Left ventricle myocardium superior (tissue), 1 donor: ENCODE measurements at regions not wholly inside any gene's neighbourhood (a gene's known extent, or its start where the extent isn't known, plus 50 kb on each side); places are given as distances from the start of the nearest gene placed in this dataset.

Experiments
- ATAC-seq: fragments of 200-7000 bp; cut with Tn5 transposase; one replicate; pipeline ENCODE4 v1.9.1; 2020; ENCODE audit warnings: mild to moderate bottlenecking, moderate library complexity
- DNase-seq: peaks from one replicate; pipeline ENCODE4 v3.0.0-alpha.2; 2020
- intact Hi-C: fragments of 100-400 bp; cut with micrococcal nuclease; formaldehyde crosslinking; loops from one replicate; pipeline ENCODE4 v1.11.0; 2022
- donor health status: DM: no; HTN: yes; CAD: no; lungs with severe emphysema.

- no peak for DNase-seq
- ATAC-seq, result no peak
- intact Hi-C loops, result no loop called here
Observed at GRCh38 chr6:81495999-81496398, 256.5 kb downstream of the TENT5A start.

GRCh38 chr6:81491454-81492101 lies 260.9 kb downstream of the TENT5A start:
- ATAC-seq, result no peak
- no peak for DNase-seq
- intact Hi-C loops, result no loop called here

GRCh38 chr6:81487489-81487888 lies 265.0 kb downstream of the TENT5A start:
- ATAC-seq (peak; percentile 91), DNase-seq (peak; percentile 47)
- intact Hi-C loops, result no loop called here

GRCh38 chr6:81486234-81486633 lies 266.2 kb downstream of the TENT5A start:
- intact Hi-C loops, result no loop called here
- no peak for DNase-seq
- no peak for ATAC-seq

- intact Hi-C loops, result no loop called here
- ATAC-seq, result no peak
- no peak for DNase-seq
Observed at GRCh38 chr6:81485395-81485794, 267.1 kb downstream of the TENT5A start.

- no peak for ATAC-seq
- no peak for DNase-seq
- intact Hi-C loops, result no loop called here
Observed at GRCh38 chr6:81484251-81484650, 268.2 kb downstream of the TENT5A start.

- no peak for DNase-seq
- ATAC-seq, result no peak
- intact Hi-C loops, result no loop called here
Observed at GRCh38 chr6:81480139-81480538, 272.3 kb downstream of the TENT5A start.

GRCh38 chr6:81476881-81477280 lies 275.6 kb downstream of the TENT5A start:
- no peak for DNase-seq
- intact Hi-C loops, result no loop called here
- no peak for ATAC-seq

GRCh38 chr6:81475646-81476045 lies 276.8 kb downstream of the TENT5A start:
- no peak for DNase-seq
- no peak for ATAC-seq
- intact Hi-C loops, result no loop called here

GRCh38 chr6:81465859-81466258 lies 286.6 kb downstream of the TENT5A start:
- ATAC-seq, result no peak
- intact Hi-C loops, result no loop called here
- DNase-seq, result no peak

- DNase-seq, result no peak
- no peak for ATAC-seq
- intact Hi-C loops, result no loop called here
Observed at GRCh38 chr6:81456416-81456815, 296.1 kb downstream of the TENT5A start.

- DNase-seq (no peak), ATAC-seq (no peak)
- intact Hi-C loops, result no loop called here
Observed at GRCh38 chr6:81455641-81456040, 296.8 kb downstream of the TENT5A start.

- intact Hi-C loops, result no loop called here
- ATAC-seq (peak; percentile 93), DNase-seq (no peak)
Observed at GRCh38 chr6:81451787-81452186, 300.7 kb downstream of the TENT5A start.

GRCh38 chr6:81450180-81450579 lies 302.3 kb downstream of the TENT5A start:
- DNase-seq, result no peak
- intact Hi-C loops, result no loop called here
- ATAC-seq, result peak; percentile 57

GRCh38 chr6:81446509-81446908 lies 306.0 kb downstream of the TENT5A start:
- DNase-seq (no peak), ATAC-seq (no peak)
- intact Hi-C loops, result no loop called here

- no peak for DNase-seq
- no peak for ATAC-seq
- intact Hi-C loops, result no loop called here
Observed at GRCh38 chr6:81439417-81439816, 313.1 kb downstream of the TENT5A start.

GRCh38 chr6:81436990-81437389 lies 315.5 kb downstream of the TENT5A start:
- DNase-seq (no peak), ATAC-seq (no peak)
- intact Hi-C loops, result no loop called here

GRCh38 chr6:81413306-81413705 lies 339.2 kb downstream of the TENT5A start:
- intact Hi-C loops, result no loop called here
- DNase-seq (no peak), ATAC-seq (no peak)

- intact Hi-C loops, result no loop called here
- ATAC-seq, result peak; percentile 61
- DNase-seq, result no peak
Observed at GRCh38 chr6:81401970-81402690, 350.4 kb downstream of the TENT5A start.

- DNase-seq (no peak), ATAC-seq (no peak)
- intact Hi-C loops, result no loop called here
Observed at GRCh38 chr6:81396916-81397315, 355.6 kb downstream of the TENT5A start.

- intact Hi-C loops, result no loop called here
- DNase-seq, result no peak
- no peak for ATAC-seq
Observed at GRCh38 chr6:81387163-81387562, 365.3 kb downstream of the TENT5A start.
